Mesendoderm (in vitro differentiated cells): ENCODE measurements at regions not wholly inside any gene's neighbourhood (a gene's known extent, or its start where the extent isn't known, plus 50 kb on each side); places are given as distances from the start of the nearest gene placed in this dataset.

Source experiments
- DNase-seq: peaks from one replicate; pipeline ENCODE4 v3.0.0; 2013
- H2AK5ac ChIP-seq: 2 replicates; pipeline ENCODE4 v1.6.1; 2013; ENCODE audit warnings: low read length, inconsistent platforms
- H2BK120ac ChIP-seq: 2 replicates; pipeline ENCODE4 v1.6.1; 2013; ENCODE audit warnings: low read depth, mild to moderate bottlenecking, low read length, moderate library complexity, mixed read lengths
- H2BK15ac ChIP-seq: replicated peaks from 2 replicates; pipeline ENCODE4 v1.6.1; 2013; ENCODE audit warnings: low read depth, mild to moderate bottlenecking, moderate library complexity
- H2BK5ac ChIP-seq: 2 replicates; pipeline ENCODE4 v1.6.1; 2013; ENCODE audit warnings: low read length, inconsistent platforms
- H3K18ac ChIP-seq: 2 replicates; pipeline ENCODE4 v1.6.1; 2013; ENCODE audit warnings: mild to moderate bottlenecking, low read length, mixed read lengths
- H3K23ac ChIP-seq: one replicate; pipeline ENCODE4 v1.6.1; 2013; ENCODE audit warnings: low read length
- H3K27ac ChIP-seq: 2 replicates; pipeline ENCODE4 v1.5.1; 2013; ENCODE audit warnings: low read depth, mild to moderate bottlenecking, inconsistent platforms, low read length, moderate library complexity
- H3K27me3 ChIP-seq: 2 replicates; pipeline ENCODE4 v1.6.1; 2013; ENCODE audit warnings: low read length, control low read depth, mild to moderate bottlenecking, inconsistent platforms; ENCODE audit not compliant: insufficient read depth, poor library complexity
- H3K36me3 ChIP-seq: 2 replicates; pipeline ENCODE4 v1.6.1; 2013; ENCODE audit warnings: low read length, inconsistent platforms; ENCODE audit not compliant: control insufficient read depth, insufficient read depth
- H3K4ac ChIP-seq: one replicate; pipeline ENCODE4 v1.6.1; 2013; ENCODE audit warnings: low read depth, mild to moderate bottlenecking, low read length, moderate library complexity
- H3K4me1 ChIP-seq: 2 replicates; pipeline ENCODE4 v1.6.1; 2013; ENCODE audit warnings: low read depth, low read length, inconsistent platforms; ENCODE audit not compliant: control insufficient read depth
- H3K4me2 ChIP-seq: 2 replicates; pipeline ENCODE4 v1.6.1; 2013; ENCODE audit warnings: low read length
- H3K4me3 ChIP-seq: 2 replicates; pipeline ENCODE4 v1.5.1; 2013; ENCODE audit warnings: mild to moderate bottlenecking, low read length
- H3K56ac ChIP-seq: one replicate; pipeline ENCODE4 v1.6.1; 2013; ENCODE audit warnings: low read length
- H3K79me1 ChIP-seq: 2 replicates; pipeline ENCODE4 v1.6.1; 2013; ENCODE audit warnings: low read length, inconsistent platforms
- H3K79me2 ChIP-seq: 2 replicates; pipeline ENCODE4 v1.6.1; 2013; ENCODE audit warnings: mild to moderate bottlenecking, low read length; ENCODE audit not compliant: control insufficient read depth, insufficient read depth
- H3K9ac ChIP-seq: 2 replicates; pipeline ENCODE4 v1.6.1; 2013; ENCODE audit warnings: low read length, inconsistent platforms
- H4K5ac ChIP-seq: one replicate; pipeline ENCODE4 v1.6.1; 2013; ENCODE audit warnings: low read length
- H4K8ac ChIP-seq: one replicate; pipeline ENCODE4 v1.6.1; 2013; ENCODE audit warnings: low read depth, mild to moderate bottlenecking, control low read depth, low read length, moderate library complexity
- WGBS: extraction: QIAGEN DNeasy Blood & Tissue Kit; methylation state at CpG from one replicate; pipeline ENCODE4 v1.1.7; 2013; ENCODE audit warnings: low lambda C conversion rate, missing lambda C conversion rate; ENCODE audit not compliant: insufficient coverage; ENCODE audit errors: extremely low coverage; 5-methylcytosine and 5-hydroxymethylcytosine counted together

GRCh38 chr2:146868051-146868450, 976.8 kb upstream of the ACVR2A start:
- no peak overlapping the region for H3K27ac ChIP-seq
- H3K23ac ChIP-seq = no peak overlapping the region
- no peak overlapping the region for H3K4ac ChIP-seq
- H3K56ac ChIP-seq = no peak overlapping the region
- no peak overlapping the region for H2BK120ac ChIP-seq
- no peak overlapping the region for H2AK5ac ChIP-seq
- no peak overlapping the region for H3K4me3 ChIP-seq
- H3K18ac ChIP-seq = no peak overlapping the region
- no peaks in the 10 kb centered on the region for H3K4me1 ChIP-seq
- H2BK15ac ChIP-seq = no peak overlapping the region
- H3K27me3 ChIP-seq = no peaks in the 10 kb centered on the region
- H3K4me2 ChIP-seq = no peak overlapping the region
- H2BK5ac ChIP-seq = no peak overlapping the region
- H3K36me3 ChIP-seq = no peaks in the 10 kb centered on the region
- no peaks in the 10 kb centered on the region for H3K79me1 ChIP-seq
- H4K5ac ChIP-seq = no peak overlapping the region
- no peak overlapping the region for H4K8ac ChIP-seq
- no peaks in the 10 kb centered on the region for H3K79me2 ChIP-seq
- no peak overlapping the region for H3K9ac ChIP-seq
- no peak for DNase-seq

- Histone ChIP-seq H2BK5ac (no peak overlapping the region), H3K9ac (no peak overlapping the region), H2AK5ac (no peak overlapping the region), H4K5ac (no peak overlapping the region), H3K27me3 (no peaks in the 10 kb centered on the region), H3K23ac (no peak overlapping the region), H3K4ac (no peak overlapping the region), H3K4me3 (no peak overlapping the region), H4K8ac (no peak overlapping the region), H2BK120ac (no peak overlapping the region), H3K36me3 (no peaks in the 10 kb centered on the region), H3K18ac (no peak overlapping the region), H3K79me2 (no peaks in the 10 kb centered on the region), H3K27ac (no peak overlapping the region), H3K4me1 (no peaks in the 10 kb centered on the region), H3K56ac (no peak overlapping the region), H3K4me2 (no peak overlapping the region), H3K79me1 (no peaks in the 10 kb centered on the region), H2BK15ac (no peak overlapping the region)
- peak; percentile 19 for DNase-seq
- no CpG with 5 or more reads among the region's 5 CpGs for WGBS
Measured at GRCh38 chr2:146867477-146867986, 977.3 kb upstream of the ACVR2A start.

GRCh38 chr2:146853741-146854444, 990.9 kb upstream of the ACVR2A start:
- Histone ChIP-seq H3K4me3 (no peak overlapping the region), H3K9ac (no peak overlapping the region), H2AK5ac (no peak overlapping the region), H3K27ac (no peak overlapping the region), H2BK15ac (peak overlapping the region; percentile 85), H3K79me1 (no peaks in the 10 kb centered on the region), H3K27me3 (no peaks in the 10 kb centered on the region), H3K79me2 (no peaks in the 10 kb centered on the region), H2BK120ac (no peak overlapping the region), H4K8ac (no peak overlapping the region), H3K36me3 (no peaks in the 10 kb centered on the region), H3K18ac (peak overlapping the region; percentile 83), H4K5ac (no peak overlapping the region), H3K4me1 (no peaks in the 10 kb centered on the region), H3K4ac (peak overlapping the region; percentile 86), H2BK5ac (no peak overlapping the region), H3K23ac (no peak overlapping the region), H3K56ac (no peak overlapping the region), H3K4me2 (no peak overlapping the region)
- peak; percentile 95 for DNase-seq
- WGBS = no CpG with 5 or more reads among the region's 2 CpGs

- no peak overlapping the region for H3K56ac ChIP-seq
- H4K8ac ChIP-seq = no peak overlapping the region
- no peak for DNase-seq
- no peaks in the 10 kb centered on the region for H3K4me1 ChIP-seq
- H3K4ac ChIP-seq = no peak overlapping the region
- H3K27ac ChIP-seq = no peak overlapping the region
- H4K5ac ChIP-seq = no peak overlapping the region
- no CpG with 5 or more reads among the region's 1 CpG for WGBS
- H2BK15ac ChIP-seq = no peak overlapping the region
- no peaks in the 10 kb centered on the region for H3K36me3 ChIP-seq
- no peak overlapping the region for H3K18ac ChIP-seq
- no peak overlapping the region for H2BK120ac ChIP-seq
- no peak overlapping the region for H3K23ac ChIP-seq
- no peak overlapping the region for H3K4me3 ChIP-seq
- H2BK5ac ChIP-seq = no peak overlapping the region
- H3K4me2 ChIP-seq = no peak overlapping the region
- no peak overlapping the region for H3K9ac ChIP-seq
- no peak overlapping the region for H2AK5ac ChIP-seq
- H3K27me3 ChIP-seq = no peaks in the 10 kb centered on the region
- H3K79me1 ChIP-seq = no peaks in the 10 kb centered on the region
- H3K79me2 ChIP-seq = no peaks in the 10 kb centered on the region
Measured at GRCh38 chr2:146852661-146853060, 992.2 kb upstream of the ACVR2A start.

GRCh38 chr2:146850746-146851145, 994.1 kb upstream of the ACVR2A start:
- peak; percentile 76 for DNase-seq
- H4K8ac ChIP-seq = no peak overlapping the region
- no CpG with 5 or more reads among the region's 3 CpGs for WGBS

GRCh38 chr2:146847846-146848245, 997.0 kb upstream of the ACVR2A start:
- Histone ChIP-seq H2BK120ac (no peak overlapping the region), H3K56ac (no peak overlapping the region), H3K18ac (no peak overlapping the region), H3K23ac (no peak overlapping the region), H3K79me2 (no peaks in the 10 kb centered on the region), H2BK15ac (no peak overlapping the region), H3K4me2 (no peak overlapping the region), H3K9ac (no peak overlapping the region), H3K27ac (no peak overlapping the region), H3K4me3 (no peak overlapping the region), H3K4ac (no peak overlapping the region), H4K8ac (no peak overlapping the region), H4K5ac (no peak overlapping the region), H3K79me1 (no peaks in the 10 kb centered on the region), H2AK5ac (no peak overlapping the region), H3K36me3 (no peaks in the 10 kb centered on the region), H3K4me1 (no peaks in the 10 kb centered on the region), H3K27me3 (no peaks in the 10 kb centered on the region), H2BK5ac (no peak overlapping the region)
- DNase-seq = no peak

More at GRCh38 chr2:146850746-146851145, 994.1 kb upstream of the ACVR2A start:
- no peaks in the 10 kb centered on the region for H3K79me2 ChIP-seq
- H3K4me1 ChIP-seq = no peaks in the 10 kb centered on the region
- no peak overlapping the region for H3K27ac ChIP-seq
- H3K4me3 ChIP-seq = no peak overlapping the region
- no peaks in the 10 kb centered on the region for H3K27me3 ChIP-seq
- no peak overlapping the region for H2BK120ac ChIP-seq
- no peaks in the 10 kb centered on the region for H3K36me3 ChIP-seq
- H3K9ac ChIP-seq = no peak overlapping the region
- no peak overlapping the region for H3K18ac ChIP-seq
- H2BK5ac ChIP-seq = no peak overlapping the region
- H3K79me1 ChIP-seq = no peaks in the 10 kb centered on the region
- no peak overlapping the region for H2BK15ac ChIP-seq
- H4K5ac ChIP-seq = no peak overlapping the region
- no peak overlapping the region for H3K23ac ChIP-seq
- H3K4me2 ChIP-seq = no peak overlapping the region
- no peak overlapping the region for H2AK5ac ChIP-seq
- no peak overlapping the region for H3K4ac ChIP-seq
- H3K56ac ChIP-seq = no peak overlapping the region
